ENCODE measurements at regions not wholly inside any gene's neighbourhood (a gene's known extent, or its start where the extent isn't known, plus 50 kb on each side); places are given as distances from the start of the nearest gene placed in this dataset.

DNA sequence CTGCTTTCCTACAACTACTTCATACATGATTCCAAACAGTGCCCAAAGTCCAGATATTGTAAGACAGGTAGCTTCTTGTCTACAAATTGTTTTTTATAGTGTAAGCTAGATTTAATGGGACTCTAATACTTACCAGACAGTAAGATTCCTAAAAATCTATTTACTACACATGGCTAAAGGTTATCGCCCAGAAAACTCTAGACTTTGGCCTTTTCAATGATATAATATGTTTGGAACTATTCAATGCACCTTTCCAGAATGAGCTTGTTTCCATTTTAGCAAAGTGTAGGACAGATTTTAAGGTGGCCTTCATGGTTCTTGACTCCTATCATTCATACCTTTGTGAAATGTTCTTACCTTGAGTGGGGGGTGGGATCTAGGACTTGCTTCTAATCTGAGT lies 951.0 kb downstream of the SORCS1 start:
- TF ChIP-seq POLR2AphosphoS5 (IDR thresholded peaks at IDR 0.05; ENCODE audit: low read depth, low read length) (no peak), POLR2A (IDR thresholded peaks at IDR 0.05; ENCODE audit: low read depth, low read length) (no peak)

All from GM12892 (cell line).